Tibial nerve (tissue), 4 donors: ENCODE measurements at regions not wholly inside any gene's neighbourhood (a gene's known extent, or its start where the extent isn't known, plus 50 kb on each side); places are given as distances from the start of the nearest gene placed in this dataset.

Experiments
- DNase-seq, 2 donors: peaks; one replicate each; pipeline ENCODE4 v3.0.0-alpha.2; 2019; ENCODE audit warnings: low spot score in 2 of 2
- H3K27ac ChIP-seq, 4 donors: fragments of 200-600 bp; sonication (generic) in 3 of 4; one replicate each; pipeline ENCODE4 v1.5.1; 2017 to 2019; ENCODE audit warnings: mild to moderate bottlenecking in 1 of 4
- H3K27me3 ChIP-seq, 2 donors: fragments of 200-600 bp; sonication (generic) in 1 of 2; one replicate each; pipeline versions ENCODE4 v1.5.1 to v1.6.0; 2017 to 2019
- H3K36me3 ChIP-seq, 3 donors: fragments of 200-600 bp; sonication (generic); one replicate each; pipeline ENCODE4 v1.5.1; 2018 to 2019
- H3K4me1 ChIP-seq, 4 donors: fragments of 200-600 bp; sonication (generic) in 3 of 4; one replicate each; pipeline ENCODE4 v1.5.1; 2017 to 2019
- H3K4me3 ChIP-seq, 4 donors: fragments of 200-600 bp; sonication (generic) in 3 of 4; one replicate each; pipeline ENCODE4 v1.5.1; 2017 to 2019; ENCODE audit warnings: mild to moderate bottlenecking in 1 of 4, moderate library complexity in 1 of 4
- H3K9me3 ChIP-seq, 4 donors: fragments of 200-600 bp; sonication (generic) in 3 of 4; one replicate each; pipeline ENCODE4 v1.5.1; 2017 to 2019
- EP300 ChIP-seq, 2 donors: sonication (generic); formaldehyde crosslinking; IDR thresholded peaks; one replicate each; pipeline ENCODE4 v1.6.1; 2017; ENCODE audit warnings: antibody characterized with exemption in 2 of 2, mild to moderate bottlenecking in 1 of 2
- POLR2A ChIP-seq, 2 donors: fragments of 450-650 bp; IDR thresholded peaks; one replicate each; pipeline ENCODE4 v1.6.1; 2017; ENCODE audit warnings: antibody characterized with exemption in 2 of 2, mild to moderate bottlenecking in 2 of 2, moderate library complexity in 2 of 2
- whole genome bisulfite sequencing, 2 donors: methylation state at CpG; one replicate each; pipeline ENCODE4 v1.1.5; 2018; 5-methylcytosine and 5-hydroxymethylcytosine counted together
- TF ChIP-seq, protein P1 (sequence below), 5 experiments: fragments of 200-600 bp in 3 of 5; fragments of 450-650 bp in 2 of 5; sonication (generic) in 3 of 5; IDR thresholded peaks; one replicate each; pipeline ENCODE4 v1.5.1; 2016 to 2019; ENCODE audit warnings: antibody characterized with exemption in 5 of 5, mild to moderate bottlenecking in 3 of 5, moderate library complexity in 2 of 5

DNA sequence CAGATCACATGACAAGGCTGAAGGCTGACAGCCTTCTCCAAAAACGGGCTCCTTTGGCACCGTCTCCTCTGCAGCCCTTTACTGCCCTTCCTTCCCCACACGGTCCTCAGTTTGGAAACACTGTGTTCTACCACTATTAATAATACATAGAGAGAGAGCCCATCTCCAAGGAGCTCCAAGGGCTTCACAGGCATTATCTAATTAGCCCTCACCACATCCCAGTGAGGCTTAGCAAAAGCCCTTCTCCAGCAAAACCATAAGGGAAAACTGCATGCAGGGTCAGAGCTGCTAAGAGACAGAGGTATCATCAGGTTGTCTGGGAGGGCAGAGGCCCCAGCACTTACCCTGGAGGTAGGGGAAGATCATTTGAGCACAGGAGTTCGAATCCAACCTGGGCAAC is 169.3 kb upstream of the JARID2 start:
- WGBS, 2 donors: 84 to 87% methylated on average over 4 of the region's 4 CpGs
- no peak for TF ChIP-seq EP300 (IDR thresholded peaks at IDR 0.05)
- TF ChIP-seq POLR2A (IDR thresholded peaks at IDR 0.05): no peak
- TF ChIP-seq, protein P1, sequence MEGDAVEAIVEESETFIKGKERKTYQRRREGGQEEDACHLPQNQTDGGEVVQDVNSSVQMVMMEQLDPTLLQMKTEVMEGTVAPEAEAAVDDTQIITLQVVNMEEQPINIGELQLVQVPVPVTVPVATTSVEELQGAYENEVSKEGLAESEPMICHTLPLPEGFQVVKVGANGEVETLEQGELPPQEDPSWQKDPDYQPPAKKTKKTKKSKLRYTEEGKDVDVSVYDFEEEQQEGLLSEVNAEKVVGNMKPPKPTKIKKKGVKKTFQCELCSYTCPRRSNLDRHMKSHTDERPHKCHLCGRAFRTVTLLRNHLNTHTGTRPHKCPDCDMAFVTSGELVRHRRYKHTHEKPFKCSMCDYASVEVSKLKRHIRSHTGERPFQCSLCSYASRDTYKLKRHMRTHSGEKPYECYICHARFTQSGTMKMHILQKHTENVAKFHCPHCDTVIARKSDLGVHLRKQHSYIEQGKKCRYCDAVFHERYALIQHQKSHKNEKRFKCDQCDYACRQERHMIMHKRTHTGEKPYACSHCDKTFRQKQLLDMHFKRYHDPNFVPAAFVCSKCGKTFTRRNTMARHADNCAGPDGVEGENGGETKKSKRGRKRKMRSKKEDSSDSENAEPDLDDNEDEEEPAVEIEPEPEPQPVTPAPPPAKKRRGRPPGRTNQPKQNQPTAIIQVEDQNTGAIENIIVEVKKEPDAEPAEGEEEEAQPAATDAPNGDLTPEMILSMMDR (IDR thresholded peaks at IDR 0.05): no peak
- H3K27me3 ChIP-seq: no peaks in the 10 kb centered on the region
- peaks cover 0 to 5% (median 0%) of the 10 kb centered on the region in 4 donors for H3K4me1 ChIP-seq
- H3K9me3 ChIP-seq: no peaks in the 10 kb centered on the region
- no peak overlapping the region for H3K4me3 ChIP-seq
- no peak overlapping the region for H3K27ac ChIP-seq
- H3K36me3 ChIP-seq: no peaks in the 10 kb centered on the region
- no peak for DNase-seq

DNA sequence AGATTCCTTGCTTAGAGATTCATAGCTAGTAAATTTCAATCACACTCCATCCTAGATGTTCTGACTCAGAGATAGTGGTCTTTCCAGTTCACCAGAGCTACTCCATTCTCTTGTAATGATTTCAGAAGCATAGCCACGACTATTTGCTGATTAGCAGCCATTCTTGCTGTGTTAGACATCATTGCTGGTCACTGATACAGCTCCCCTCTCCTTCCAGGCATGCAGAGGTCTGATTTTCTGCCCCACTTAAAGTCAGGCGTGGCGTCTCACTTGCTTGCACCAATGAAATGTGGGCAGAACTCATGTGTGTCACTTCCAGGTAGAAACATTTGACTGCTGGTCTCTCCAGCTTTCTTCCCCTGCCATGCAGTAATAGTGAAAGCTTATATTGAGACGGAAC is 168.9 kb upstream of the JARID2 start:
- Histone ChIP-seq H3K4me3 (no peak overlapping the region), H3K9me3 (no peaks in the 10 kb centered on the region), H3K36me3 (no peaks in the 10 kb centered on the region), H3K4me1 (peaks cover 0 to 5% (median 0%) of the 10 kb centered on the region in 4 donors), H3K27ac (no peak overlapping the region), H3K27me3 (no peaks in the 10 kb centered on the region)
- DNase-seq: no peak
- 87 to 91% methylated on average over 4 of the region's 4 CpGs for WGBS, 2 donors
- TF ChIP-seq, protein P1 (IDR thresholded peaks at IDR 0.05): no peak
- TF ChIP-seq EP300 (IDR thresholded peaks at IDR 0.05) (no peak), POLR2A (IDR thresholded peaks at IDR 0.05) (no peak)

DNA sequence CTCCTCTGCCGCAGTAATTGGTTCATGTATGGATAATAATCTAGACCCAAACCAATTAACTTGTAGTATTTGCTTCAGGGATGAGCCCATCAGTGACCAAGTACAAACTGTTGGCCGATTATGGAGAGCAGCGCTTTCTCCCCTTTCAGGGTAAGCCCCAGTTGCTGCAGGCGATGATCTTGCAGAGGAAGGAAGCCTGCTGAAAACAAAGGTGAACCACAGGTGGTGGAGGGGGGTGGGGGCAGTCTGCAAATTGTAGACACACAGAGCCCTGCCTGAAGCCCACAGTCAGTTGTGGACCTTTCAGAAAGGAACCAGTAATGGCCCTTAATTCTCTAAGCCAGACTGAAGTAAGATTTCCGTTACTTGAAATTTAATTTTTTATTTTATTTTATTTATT is 167.9 kb upstream of the JARID2 start:
- TF ChIP-seq POLR2A (IDR thresholded peaks at IDR 0.05) (no peak), EP300 (IDR thresholded peaks at IDR 0.05) (no peak)
- TF ChIP-seq, protein P1 (IDR thresholded peaks at IDR 0.05): no peak
- H3K27me3 ChIP-seq: no peaks in the 10 kb centered on the region
- H3K9me3 ChIP-seq: no peaks in the 10 kb centered on the region
- H3K27ac ChIP-seq: no peak overlapping the region
- 80 to 81% methylated on average over 5 of the region's 5 CpGs for WGBS, 2 donors
- no peaks in the 10 kb centered on the region for H3K36me3 ChIP-seq
- no peak overlapping the region for H3K4me3 ChIP-seq
- H3K4me1 ChIP-seq: peaks cover 0 to 5% (median 0%) of the 10 kb centered on the region in 4 donors
- DNase-seq: no peak

DNA sequence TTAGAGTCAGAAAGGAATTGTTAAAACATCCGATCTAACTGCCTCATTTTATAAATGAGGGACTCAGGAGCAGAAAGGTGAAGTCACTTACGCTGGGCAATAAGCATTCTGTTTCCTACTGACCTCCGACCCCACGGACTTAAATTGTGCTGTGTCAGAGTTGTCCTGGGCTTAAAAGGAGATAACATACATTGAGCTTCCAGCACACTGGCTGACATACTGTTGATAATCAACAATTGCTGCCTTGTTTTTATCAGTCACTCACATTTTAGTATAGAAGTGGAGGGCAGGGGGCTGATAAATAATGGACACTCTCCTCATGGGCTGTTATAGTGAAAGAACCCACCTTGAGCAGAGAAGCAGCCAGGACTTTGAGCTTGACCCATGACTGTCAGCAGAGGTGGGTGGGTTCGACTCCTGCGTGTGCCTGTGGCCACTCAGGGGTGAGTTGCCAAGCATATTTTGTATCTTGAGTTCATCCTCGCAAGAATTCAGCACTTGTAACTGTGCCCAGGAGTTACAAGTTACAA is 166.5 kb upstream of the JARID2 start:
- H3K27me3 ChIP-seq: no peaks in the 10 kb centered on the region

DNA sequence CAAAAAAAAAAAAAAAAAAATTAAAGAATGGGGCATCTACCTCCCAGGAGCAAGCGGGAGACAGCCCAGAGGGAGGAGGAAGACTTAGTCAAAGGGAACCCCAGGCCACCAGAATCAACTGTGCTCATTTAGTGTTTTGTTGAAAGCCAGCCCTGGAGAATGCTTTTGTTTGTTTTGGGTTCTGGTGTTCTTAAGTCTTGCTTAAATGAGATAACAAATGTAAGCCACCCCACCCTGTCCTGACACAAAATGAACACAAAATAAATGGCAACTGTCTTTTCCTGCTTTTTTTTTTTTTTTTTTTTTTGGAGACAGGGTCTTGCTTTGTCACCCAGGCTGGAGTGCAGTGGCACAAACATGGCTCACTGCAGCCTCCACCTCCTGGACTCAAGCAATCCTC is 165.0 kb upstream of the JARID2 start:
- no peak overlapping the region for H3K27ac ChIP-seq
- H3K4me3 ChIP-seq: no peak overlapping the region
- TF ChIP-seq POLR2A (IDR thresholded peaks at IDR 0.05) (no peak), EP300 (IDR thresholded peaks at IDR 0.05) (no peak)
- TF ChIP-seq, protein P1 (IDR thresholded peaks at IDR 0.05): no peak
- 90 to 93% methylated on average over 1 of the region's 1 CpG for WGBS, 2 donors
- no peaks in the 10 kb centered on the region for H3K36me3 ChIP-seq
- no peaks in the 10 kb centered on the region for H3K4me1 ChIP-seq
- H3K9me3 ChIP-seq: no peaks in the 10 kb centered on the region
- DNase-seq: no peak
- H3K27me3 ChIP-seq: no peaks in the 10 kb centered on the region

More for the DNA sequence above, 166.5 kb upstream of the JARID2 start:
- no peaks in the 10 kb centered on the region for H3K4me1 ChIP-seq
- WGBS, 2 donors: 61 to 63% methylated on average over 7 of the region's 7 CpGs
- no peaks in the 10 kb centered on the region for H3K36me3 ChIP-seq
- no peak for DNase-seq
- no peaks in the 10 kb centered on the region for H3K9me3 ChIP-seq
- no peak overlapping the region for H3K27ac ChIP-seq
- no peak overlapping the region for H3K4me3 ChIP-seq
- TF ChIP-seq, protein P1 (IDR thresholded peaks at IDR 0.05): no peak
- TF ChIP-seq EP300 (IDR thresholded peaks at IDR 0.05) (no peak), POLR2A (IDR thresholded peaks at IDR 0.05) (no peak)
